NT2/D1 (cell line): ENCODE measurements at regions not wholly inside any gene's neighbourhood (a gene's known extent, or its start where the extent isn't known, plus 50 kb on each side); places are given as distances from the start of the nearest gene placed in this dataset.

Experiments
- SUZ12 ChIP-seq: IDR thresholded peaks from 2 replicates; pipeline ENCODE4 v1.6.1; 2011; ENCODE audit not compliant: insufficient read length, insufficient read depth; ENCODE audit errors: extremely low read depth
- YY1 ChIP-seq: IDR thresholded peaks from 2 replicates; pipeline ENCODE4 v1.6.1; 2011; ENCODE audit not compliant: insufficient read length, insufficient read depth
- ZNF274 ChIP-seq: IDR thresholded peaks from 2 replicates; pipeline ENCODE4 v1.6.1; 2011; ENCODE audit warnings: mild to moderate bottlenecking, low read depth, low read length

- no peak for TF ChIP-seq YY1
- no peak for TF ChIP-seq ZNF274
- no peak for TF ChIP-seq SUZ12
Observed at GRCh38 chr13:76438050-76438449, 448.2 kb downstream of the KCTD12 start.
